ENCODE measurements at regions not wholly inside any gene's neighbourhood (a gene's known extent, or its start where the extent isn't known, plus 50 kb on each side); places are given as distances from the start of the nearest gene placed in this dataset.

DNA sequence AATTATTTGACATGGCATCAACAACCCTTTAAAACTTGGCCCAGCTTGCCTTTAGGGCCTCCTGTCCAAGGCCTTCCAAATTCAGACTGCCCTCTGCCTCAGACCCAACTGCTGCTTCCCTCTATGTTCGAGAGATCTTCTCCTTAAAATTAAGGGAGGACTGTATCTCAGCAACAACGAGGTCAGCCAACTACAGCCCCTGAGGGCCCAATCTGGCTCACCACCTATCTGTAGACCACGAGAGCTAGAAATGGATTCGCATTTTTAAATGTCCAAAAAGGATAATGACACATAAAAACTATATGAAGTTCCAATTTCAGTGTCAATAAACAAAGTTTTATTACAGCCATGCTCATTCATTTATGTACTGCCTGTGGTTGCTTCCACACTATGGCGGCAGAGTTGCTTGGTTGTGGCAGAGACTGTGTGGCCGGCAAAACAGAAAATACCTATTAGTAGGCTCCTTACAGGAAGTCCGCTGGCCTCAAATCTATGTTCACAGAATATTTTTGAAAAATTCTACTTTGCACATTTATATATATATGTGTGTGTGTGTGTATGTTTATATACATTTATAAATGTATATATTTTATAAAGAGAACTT lies 1026.9 kb downstream of the BCL11B start:
- TF ChIP-seq SUZ12 (IDR thresholded peaks at IDR 0.05; ENCODE audit: extremely low read depth, insufficient read depth, insufficient read length) (no peak), YY1 (IDR thresholded peaks at IDR 0.05; ENCODE audit: insufficient read depth, insufficient read length) (no peak)
